GM21619 (cell line): ENCODE measurements at regions not wholly inside any gene's neighbourhood (a gene's known extent, or its start where the extent isn't known, plus 50 kb on each side); places are given as distances from the start of the nearest gene placed in this dataset.
"Not testable (repeated sequence)": the region's sequence is repeated elsewhere in the genome, so short reads cannot be mapped to it uniquely, and the experiment has no call there.

Experiments
- ATAC-seq: cut with Tn5 transposase; IDR thresholded peaks from one replicate; pipeline ENCODE4 v1.9.1; 2021; ENCODE audit not compliant: unreplicated experiment

DNA sequence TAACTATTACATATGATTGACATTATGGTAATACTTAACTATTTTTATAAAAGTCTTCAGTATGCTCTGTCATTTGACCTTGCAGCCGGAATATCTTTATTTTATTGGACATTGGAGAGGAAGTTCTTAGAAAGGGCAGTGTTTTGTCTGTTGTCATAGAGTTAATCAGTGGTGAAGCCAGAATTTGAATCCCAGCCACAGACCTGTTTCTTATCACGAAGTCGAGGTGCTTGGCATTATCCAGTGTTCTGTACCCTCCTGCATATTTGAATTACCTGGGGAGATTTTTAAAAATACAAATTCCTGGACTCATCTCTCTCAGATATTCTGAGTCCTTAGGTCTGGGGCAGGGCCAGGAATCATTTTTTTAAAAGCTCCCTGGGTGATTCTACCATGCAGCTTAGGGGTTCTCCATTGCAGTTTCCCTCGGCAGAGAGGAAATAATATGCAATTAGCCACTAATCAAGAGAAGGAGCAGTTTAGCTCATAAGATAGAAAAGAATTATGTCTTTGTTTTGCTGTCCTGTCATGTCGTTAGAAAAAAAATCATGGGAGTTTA is 195.6 kb upstream of the CFAP20DC start:
- ATAC-seq, result no peak

DNA sequence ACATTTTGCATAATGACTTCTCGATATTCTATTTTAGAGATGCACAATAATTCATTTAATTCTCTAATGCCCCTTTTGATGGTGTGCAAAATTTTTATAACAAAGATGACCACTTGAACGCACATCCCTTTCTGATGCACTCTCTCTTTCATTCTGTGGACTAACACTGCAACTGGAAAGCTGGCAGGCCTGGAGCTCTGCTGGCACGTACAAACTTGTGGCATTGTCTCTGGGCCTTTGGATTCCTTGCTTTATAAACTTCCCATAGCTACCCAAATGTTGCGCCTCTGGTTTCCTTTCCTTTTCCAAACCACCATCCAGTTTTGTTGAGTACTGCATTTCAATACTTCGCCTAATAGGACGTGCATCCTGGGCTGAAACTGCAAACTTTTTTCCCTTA is 194.5 kb upstream of the CFAP20DC start:
- ATAC-seq, result no peak

- ATAC-seq, result no peak
Observed at GRCh38 chr3:59243476-59243875, 193.7 kb upstream of the CFAP20DC start.

GRCh38 chr3:59240666-59241255 is 190.9 kb upstream of the CFAP20DC start:
- ATAC-seq, result no peak

- no peak for ATAC-seq
Observed at GRCh38 chr3:59237121-59237520, 187.3 kb upstream of the CFAP20DC start.

- ATAC-seq, result peak; percentile 87
Observed at GRCh38 chr3:59235634-59236012, 185.8 kb upstream of the CFAP20DC start.

DNA sequence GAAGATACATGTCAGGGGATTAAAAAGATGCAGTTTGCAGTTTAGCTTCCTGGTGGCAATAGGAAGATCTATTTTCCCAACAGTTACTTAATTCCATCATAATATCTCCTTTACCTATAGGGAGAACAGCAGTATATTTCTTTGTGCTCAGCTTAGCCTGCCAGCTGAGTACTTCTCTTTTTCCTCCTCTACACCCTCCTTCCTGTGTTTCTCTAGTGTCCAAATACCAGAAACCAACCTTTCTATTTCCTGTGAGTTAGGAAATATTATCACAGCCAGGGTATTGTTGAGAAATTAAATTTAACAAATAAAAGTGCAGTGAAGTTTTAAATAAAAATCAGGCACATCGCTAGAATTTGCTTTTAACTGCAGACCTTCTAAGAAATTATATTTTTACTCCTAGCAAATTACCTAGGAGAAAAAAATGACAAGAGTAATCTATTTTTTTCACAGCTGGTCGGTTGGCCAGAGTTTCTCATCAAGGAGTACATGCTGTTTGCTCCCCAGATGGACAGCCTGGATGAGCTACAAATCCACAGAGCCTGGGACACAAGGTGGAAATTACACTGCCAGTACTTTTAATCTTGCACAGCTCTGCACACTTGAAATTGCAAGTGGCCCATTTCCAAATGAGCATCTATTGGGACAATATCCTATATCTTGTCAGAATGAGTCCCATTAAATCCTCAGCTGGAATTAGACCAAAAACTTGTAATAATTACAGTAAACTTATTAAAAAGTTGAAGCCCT is 185.2 kb upstream of the CFAP20DC start:
- ATAC-seq, result no peak

DNA sequence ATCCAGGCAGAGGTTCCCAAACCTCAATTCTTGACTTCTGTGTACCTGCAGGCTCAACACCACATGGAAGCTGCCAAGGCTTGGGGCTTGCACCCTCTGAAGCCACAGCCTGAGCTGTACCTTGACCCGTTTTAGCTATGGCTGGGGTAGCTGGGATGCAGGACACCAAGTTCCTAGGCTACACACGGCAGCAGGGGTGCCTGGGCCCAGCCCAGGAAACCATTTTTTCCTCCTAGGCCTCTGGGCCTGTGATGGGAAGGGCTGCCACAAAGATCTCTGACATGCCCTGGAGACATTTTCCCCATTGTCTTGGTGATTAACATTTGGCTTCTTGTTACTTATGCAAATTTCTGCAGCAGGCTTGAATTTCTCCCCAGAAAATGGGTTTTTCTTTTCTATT is 180.6 kb upstream of the CFAP20DC start:
- ATAC-seq, result not testable (repeated sequence)

DNA sequence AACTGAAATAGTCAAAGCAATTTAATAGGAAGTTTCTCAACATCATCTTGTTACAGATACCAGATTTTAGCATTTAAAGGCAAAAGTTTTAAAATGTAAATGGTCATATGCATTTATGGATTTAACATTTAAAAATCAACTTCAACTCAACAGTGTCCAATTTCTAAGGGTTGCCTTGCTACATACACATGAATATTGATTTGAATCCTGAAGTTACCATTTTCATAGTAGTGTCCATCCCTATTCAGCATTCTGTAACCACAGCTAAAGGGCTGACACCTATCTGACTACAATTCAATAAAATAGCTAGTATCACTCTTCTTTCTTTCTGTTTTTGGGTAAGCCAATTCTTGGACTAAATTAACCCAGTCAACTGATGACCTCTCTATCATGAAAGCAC is 164.0 kb upstream of the CFAP20DC start:
- ATAC-seq, result no peak

DNA sequence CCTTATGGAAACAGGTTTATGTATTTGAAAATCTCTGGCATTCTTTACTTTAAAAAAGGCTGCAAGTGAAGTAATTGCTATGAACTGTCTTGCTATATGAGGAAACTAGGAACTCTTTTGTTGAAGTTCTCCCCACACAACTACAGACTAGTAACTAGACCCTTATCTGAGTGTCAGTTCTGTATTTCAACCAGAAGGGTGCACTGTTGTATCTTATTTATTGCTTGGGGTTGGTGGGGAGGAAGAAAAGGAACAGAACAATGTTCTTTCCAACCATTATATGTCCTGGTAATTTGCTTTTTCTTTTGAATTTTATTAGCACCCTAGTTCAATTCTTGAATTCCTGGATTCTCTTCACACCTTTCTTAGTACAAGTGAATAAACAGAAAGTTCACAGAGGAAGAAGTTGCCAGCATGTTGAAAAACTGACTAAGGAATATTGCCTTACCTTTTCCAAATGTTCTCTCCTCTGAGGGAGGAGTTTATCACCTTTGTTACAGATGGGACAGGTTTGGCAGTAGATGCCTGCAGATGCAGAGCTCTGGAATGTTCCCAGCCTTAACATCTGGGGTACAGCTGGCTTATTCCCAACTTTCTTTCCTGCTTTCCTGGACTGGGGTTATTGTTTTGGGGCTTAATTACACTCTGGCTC is 162.4 kb upstream of the CFAP20DC start:
- ATAC-seq, result peak; percentile 61

DNA sequence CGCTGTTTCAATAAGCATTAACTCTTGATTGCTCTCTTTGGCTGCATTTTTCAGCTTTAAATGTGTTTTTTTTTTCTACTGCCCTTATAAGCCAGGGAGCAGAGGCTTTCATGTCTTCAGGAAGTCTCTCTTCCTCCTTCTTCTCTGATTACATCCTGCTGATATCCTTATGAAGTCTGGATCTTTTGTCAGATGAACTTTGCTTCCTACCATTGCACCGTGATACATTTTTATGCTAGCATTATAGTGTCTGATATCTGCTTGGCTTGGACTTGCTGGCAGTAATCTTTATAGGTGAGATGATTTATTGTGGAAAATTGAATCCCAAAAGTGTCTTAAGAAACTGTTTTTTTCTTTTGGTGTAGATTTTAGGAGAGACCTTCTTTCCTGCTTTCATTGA is 160.4 kb upstream of the CFAP20DC start:
- no peak for ATAC-seq

GRCh38 chr3:59192473-59192872 is 142.6 kb upstream of the CFAP20DC start:
- no peak for ATAC-seq

- ATAC-seq, result no peak
Observed at GRCh38 chr3:59191651-59192050, 141.8 kb upstream of the CFAP20DC start.

- no peak for ATAC-seq
Observed at GRCh38 chr3:59189939-59190338, 140.1 kb upstream of the CFAP20DC start.

DNA sequence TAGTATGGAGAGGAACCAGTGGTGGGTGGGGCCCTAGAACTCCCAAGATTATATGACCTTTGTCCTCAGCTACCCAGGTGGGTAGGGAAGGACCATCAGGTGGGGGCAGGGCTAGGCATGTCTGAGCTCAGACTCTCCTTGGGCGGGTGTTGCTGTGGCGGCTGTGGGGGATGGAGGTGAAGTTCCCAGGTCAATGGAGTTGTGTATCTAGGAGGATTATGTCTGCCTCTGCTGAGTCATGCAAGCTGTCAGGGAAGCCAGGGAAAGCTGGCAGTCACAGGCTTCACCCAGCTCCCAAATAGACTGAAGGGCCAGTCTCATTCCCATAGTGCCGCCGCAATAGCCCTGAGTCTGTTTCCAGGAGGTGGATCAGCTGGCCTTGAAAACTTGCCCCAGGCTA is 139.7 kb upstream of the CFAP20DC start:
- no peak for ATAC-seq

- ATAC-seq, result no peak
Observed at GRCh38 chr3:59186725-59187124, 136.9 kb upstream of the CFAP20DC start.

GRCh38 chr3:59185591-59186369 is 136.0 kb upstream of the CFAP20DC start:
- no peak for ATAC-seq

DNA sequence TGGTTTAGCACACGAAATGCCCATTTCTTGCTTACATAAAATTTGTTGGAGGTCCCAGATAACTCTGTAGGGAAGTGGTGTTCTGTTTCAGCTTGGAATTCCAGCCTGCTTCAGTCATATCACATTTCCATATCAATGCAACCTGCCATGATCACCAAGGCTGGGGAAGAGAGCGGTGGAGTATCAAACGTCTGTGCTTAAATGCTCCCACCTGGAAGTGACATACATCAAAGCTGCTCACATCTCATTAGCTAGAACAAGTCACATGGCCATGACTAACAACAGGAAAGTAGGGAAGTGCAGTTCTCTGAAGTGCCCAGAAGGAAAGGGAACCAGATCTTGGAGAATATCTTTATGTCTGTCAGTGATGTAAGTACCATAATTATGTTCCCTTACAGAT is 130.2 kb upstream of the CFAP20DC start:
- no peak for ATAC-seq

DNA sequence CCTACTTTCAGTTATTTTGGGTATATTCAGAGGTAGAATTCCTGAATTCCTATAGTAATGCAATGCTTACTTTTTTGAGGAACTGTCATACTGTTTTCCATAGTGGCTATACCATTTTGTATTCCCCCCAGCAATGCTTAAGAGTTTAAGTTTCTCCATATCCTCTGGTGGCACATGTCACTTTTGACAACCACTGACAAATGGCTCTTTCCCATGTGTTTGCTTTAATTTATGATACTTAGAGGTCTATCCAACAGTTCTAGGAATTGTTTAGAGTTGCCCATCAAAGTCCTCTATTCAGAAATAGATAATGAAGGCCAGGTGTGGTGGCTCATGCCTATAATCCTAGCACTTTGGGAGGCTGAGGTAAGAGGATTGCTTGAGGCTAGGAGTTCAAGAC is 128.9 kb upstream of the CFAP20DC start:
- ATAC-seq, result no peak

DNA sequence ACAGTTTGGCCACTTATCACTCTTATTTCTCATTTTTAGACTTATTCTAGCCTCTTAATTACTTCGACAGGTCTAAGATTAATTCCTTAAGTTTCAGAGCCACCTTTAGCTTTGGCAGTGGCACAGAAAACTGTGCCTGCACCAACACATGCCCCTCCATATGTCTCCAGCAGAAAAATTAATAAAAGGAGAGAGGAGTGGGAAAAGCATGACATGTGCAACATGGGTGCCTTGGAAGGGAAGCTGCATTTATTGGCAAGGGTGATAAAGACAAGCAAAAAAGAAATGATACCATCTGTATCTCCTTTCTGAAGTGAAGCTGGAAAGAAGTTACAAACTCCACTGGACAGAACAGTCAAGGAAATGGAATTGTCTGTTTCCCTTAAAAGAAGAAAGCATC is 121.7 kb upstream of the CFAP20DC start:
- no peak for ATAC-seq

- ATAC-seq, result not testable (repeated sequence)
Observed at GRCh38 chr3:59170166-59170565, 120.3 kb upstream of the CFAP20DC start.
